ENCODE measurements at regions not wholly inside any gene's neighbourhood (a gene's known extent, or its start where the extent isn't known, plus 50 kb on each side); places are given as distances from the start of the nearest gene placed in this dataset.
"Not testable (repeated sequence)": the region's sequence is repeated elsewhere in the genome, so short reads cannot be mapped to it uniquely, and the experiment has no call there.

GRCh38 chr2:199216253-199216652, 241.5 kb downstream of the SATB2 start:
- DNase-seq (ENCODE audit: insufficient read length, low spot score): no peak
- FAIRE-seq: no peak
- TF ChIP-seq POLR2A (IDR thresholded peaks at IDR 0.05; ENCODE audit: low read depth, low read length): no peak

- FAIRE-seq (no peak), DNase-seq (ENCODE audit: insufficient read length, low spot score) (no peak)
- TF ChIP-seq POLR2A (IDR thresholded peaks at IDR 0.05; ENCODE audit: low read depth, low read length): no peak
These were observed 250.7 kb downstream of the SATB2 start for GRCh38 chr2:199207011-199207410.

DNA sequence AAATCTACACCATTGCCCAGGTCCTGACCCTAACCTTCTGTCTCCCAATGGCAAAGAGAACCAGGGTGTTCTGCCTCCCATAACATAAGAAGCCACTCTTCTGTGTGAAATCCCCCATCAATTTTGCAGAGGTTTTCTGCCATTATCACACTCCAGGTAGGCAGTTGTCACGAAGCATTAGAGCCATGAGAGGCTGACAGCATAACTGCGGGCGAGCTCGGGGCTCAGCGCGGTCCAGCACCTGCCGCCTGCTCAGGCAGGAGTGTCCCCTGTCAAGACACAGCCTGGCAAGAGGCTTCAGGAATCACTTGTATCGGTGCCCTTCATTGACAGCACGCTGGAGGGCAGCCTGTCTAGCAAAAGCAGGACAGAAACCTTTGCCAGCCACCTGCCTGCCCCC, 251.2 kb downstream of the SATB2 start:
- FAIRE-seq: no peak
- no peak for DNase-seq (ENCODE audit: insufficient read length, low spot score)
- no peak for TF ChIP-seq POLR2A (IDR thresholded peaks at IDR 0.05; ENCODE audit: low read depth, low read length)

- DNase-seq (ENCODE audit: insufficient read length, low spot score) (no peak), FAIRE-seq (no peak)
- TF ChIP-seq POLR2A (IDR thresholded peaks at IDR 0.05; ENCODE audit: low read depth, low read length): no peak
These were observed 254.8 kb downstream of the SATB2 start for GRCh38 chr2:199202964-199203363.

DNA sequence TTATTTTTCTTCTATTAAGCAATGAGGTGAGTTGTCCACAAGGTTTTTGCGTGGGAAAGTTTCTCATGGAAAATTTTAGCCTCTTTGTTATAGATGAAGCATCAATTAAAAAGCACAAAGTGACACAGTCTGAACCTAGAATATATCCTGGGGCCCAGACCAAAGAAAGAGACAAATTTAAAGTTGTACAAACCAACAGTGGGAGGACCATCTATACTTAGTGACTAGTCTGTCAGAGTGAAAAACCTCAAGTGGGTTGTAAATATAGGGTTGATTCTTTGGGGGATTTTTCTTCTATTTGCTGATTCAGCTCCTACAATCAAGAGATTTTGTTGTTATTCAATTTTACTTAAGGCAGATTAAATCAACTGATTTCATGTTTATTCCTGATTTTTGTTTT, 256.2 kb downstream of the SATB2 start:
- no peak for DNase-seq (ENCODE audit: insufficient read length, low spot score)
- FAIRE-seq: no peak

GRCh38 chr2:199199797-199200196, 257.9 kb downstream of the SATB2 start:
- FAIRE-seq: no peak
- DNase-seq (ENCODE audit: insufficient read length, low spot score): no peak
- no peak for TF ChIP-seq POLR2A (IDR thresholded peaks at IDR 0.05; ENCODE audit: low read depth, low read length)

More for the DNA sequence above, 256.2 kb downstream of the SATB2 start:
- TF ChIP-seq POLR2A (IDR thresholded peaks at IDR 0.05; ENCODE audit: low read depth, low read length): no peak

DNA sequence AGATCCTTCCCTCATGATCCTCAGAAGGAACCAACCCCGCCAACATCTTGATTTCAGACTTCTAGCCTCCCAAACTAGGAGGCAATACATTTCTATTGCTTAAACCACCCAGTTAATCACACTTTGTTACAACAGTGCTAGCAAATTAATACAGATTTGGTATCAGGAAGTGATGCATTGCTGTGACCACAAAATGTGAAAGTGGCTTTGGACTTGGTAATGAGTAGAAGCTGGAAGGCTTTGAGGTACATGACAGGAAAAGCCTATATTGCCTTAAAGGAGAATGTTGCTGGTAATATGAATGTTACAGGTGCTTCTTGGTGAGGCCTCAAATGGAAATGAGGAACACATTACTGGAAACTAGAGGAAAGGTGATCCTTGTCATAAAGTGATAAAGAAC, 260.3 kb downstream of the SATB2 start:
- TF ChIP-seq POLR2A (IDR thresholded peaks at IDR 0.05; ENCODE audit: low read depth, low read length): no peak
- FAIRE-seq (no peak), DNase-seq (ENCODE audit: insufficient read length, low spot score) (no peak)

DNA sequence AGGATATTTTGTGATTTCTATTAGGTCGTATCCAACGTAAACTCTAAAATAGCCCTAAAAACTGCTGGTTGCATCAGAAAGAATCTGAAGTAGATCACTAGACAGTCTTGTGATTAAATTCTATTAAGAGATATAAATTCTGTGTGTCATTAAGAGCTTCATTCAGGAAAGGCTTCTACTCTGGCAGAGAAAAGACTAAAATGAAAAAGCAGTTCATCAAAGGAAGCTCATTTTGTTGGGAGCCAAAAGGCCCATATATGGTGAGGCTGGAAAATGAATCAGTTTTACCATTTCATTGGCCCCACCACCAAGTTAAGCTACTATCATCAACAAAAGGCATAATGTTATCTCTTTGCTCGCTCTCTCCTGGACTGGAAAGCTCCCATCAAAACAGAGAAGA, 261.1 kb downstream of the SATB2 start:
- TF ChIP-seq POLR2A (IDR thresholded peaks at IDR 0.05; ENCODE audit: low read depth, low read length): no peak
- DNase-seq (ENCODE audit: insufficient read length, low spot score) (no peak), FAIRE-seq (no peak)

- FAIRE-seq (no peak), DNase-seq (ENCODE audit: insufficient read length, low spot score) (no peak)
- TF ChIP-seq POLR2A (IDR thresholded peaks at IDR 0.05; ENCODE audit: low read depth, low read length): no peak
These were observed 261.7 kb downstream of the SATB2 start for GRCh38 chr2:199195927-199196502.

GRCh38 chr2:199191461-199191860, 266.3 kb downstream of the SATB2 start:
- FAIRE-seq: no peak
- DNase-seq (ENCODE audit: insufficient read length, low spot score): no peak

DNA sequence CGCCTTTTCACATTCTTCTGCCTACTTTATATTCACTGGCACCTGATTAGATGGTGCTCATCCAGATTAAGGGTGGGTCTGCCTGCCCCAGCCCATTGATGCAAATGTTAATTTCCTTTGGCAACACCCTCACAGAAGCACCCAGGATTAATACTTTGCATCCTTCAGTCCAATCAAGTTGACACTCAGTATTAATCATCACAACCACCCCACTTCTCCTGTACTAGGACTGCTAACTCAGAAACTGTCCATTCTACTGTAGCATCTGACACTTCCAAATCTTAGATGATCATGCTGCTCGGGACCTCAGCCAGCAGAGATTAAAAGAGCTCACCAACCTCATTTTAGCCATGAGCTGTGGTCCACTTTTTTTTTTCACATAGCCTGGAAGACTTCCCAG, 268.5 kb downstream of the SATB2 start:
- DNase-seq (ENCODE audit: insufficient read length, low spot score) (no peak), FAIRE-seq (no peak)
- TF ChIP-seq POLR2A (IDR thresholded peaks at IDR 0.05; ENCODE audit: low read depth, low read length): no peak

More at GRCh38 chr2:199191461-199191860, 266.3 kb downstream of the SATB2 start:
- TF ChIP-seq POLR2A (IDR thresholded peaks at IDR 0.05; ENCODE audit: low read depth, low read length): no peak

DNA sequence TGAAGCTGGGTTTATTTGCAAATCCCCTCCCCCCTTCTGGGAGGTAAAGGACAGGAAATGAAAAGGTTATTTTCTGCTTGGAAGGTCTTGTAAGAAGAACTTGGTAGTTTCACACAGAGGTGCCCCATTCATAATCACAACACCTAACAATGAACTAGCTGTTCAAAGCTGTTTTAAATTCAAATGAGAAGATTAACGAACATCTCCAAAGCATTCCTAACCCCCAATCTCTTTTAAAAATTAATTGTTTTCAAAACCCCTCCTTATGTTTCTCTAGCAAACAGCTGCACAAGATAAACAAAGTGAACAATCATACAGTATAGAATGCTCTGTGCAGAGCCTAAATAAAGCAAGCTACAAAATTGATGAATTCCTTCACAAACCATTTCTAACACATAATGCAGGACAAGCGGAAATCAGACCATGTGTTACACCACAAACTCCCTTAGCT, 271.4 kb downstream of the SATB2 start:
- no peak for FAIRE-seq
- DNase-seq (ENCODE audit: insufficient read length, low spot score): no peak
- no peak for TF ChIP-seq POLR2A (IDR thresholded peaks at IDR 0.05; ENCODE audit: low read depth, low read length)

DNA sequence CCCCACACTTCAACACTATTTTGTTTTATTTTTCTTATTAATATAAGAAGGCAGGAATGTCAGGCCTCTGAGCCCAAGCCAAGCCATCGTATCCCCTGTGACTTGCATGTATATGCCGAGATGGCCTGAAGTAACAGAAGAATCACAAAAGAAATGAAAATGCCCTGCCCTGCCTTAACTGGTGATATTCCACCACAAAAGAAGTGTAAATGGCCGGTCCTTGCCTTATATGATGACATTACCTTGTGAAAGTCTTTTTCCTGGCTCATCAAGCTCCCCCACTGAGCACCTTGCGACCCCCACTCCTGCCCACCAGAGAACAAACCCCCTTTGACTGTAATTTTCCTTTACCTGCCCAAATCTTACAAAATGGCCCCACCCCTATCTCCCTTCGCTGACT, 272.6 kb downstream of the SATB2 start:
- not testable (repeated sequence) for DNase-seq (ENCODE audit: insufficient read length, low spot score); FAIRE-seq

DNA sequence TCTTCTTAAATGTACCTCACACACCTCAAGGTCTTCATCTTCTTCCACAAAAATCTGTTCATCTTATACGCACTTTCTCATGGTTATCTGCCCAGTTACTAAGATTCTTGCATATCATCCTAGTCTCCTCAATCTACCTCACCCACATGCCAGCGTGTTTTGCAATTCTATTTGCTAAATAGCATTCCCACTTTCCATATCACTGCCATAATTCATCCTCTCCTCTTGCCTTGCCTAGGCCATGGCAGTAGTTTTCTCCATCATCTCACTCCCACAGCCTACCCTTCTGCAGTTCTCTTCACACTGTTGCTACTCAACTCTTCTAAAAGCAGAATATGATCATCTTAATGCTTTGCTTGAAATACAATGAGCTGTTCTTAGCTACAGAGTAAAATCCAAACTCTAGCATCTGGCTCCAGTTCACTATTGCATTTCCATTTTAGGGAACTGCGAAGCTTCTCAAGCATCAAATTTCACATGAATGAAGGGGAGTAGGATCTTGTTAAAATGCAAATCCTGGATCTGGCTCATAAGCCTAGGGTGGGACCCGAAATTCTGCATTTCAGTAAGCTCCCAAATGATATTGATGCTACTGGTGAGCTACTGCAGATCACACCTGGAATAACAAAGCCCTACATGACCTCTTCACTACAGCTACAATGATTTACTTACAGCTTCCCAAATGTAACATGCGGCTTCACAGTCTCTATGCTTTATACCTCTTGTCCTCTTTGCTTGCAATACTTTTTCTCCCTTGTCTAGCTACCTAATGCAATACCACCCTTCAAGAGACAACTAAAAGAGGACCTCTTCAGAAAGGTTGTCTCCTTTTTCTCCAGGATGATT, 293.9 kb downstream of the SATB2 start:
- TF ChIP-seq POLR2A (IDR thresholded peaks at IDR 0.05; ENCODE audit: low read depth, low read length): no peak
- FAIRE-seq (no peak), DNase-seq (ENCODE audit: insufficient read length, low spot score) (no peak)
